ENCODE measurements at regions not wholly inside any gene's neighbourhood (a gene's known extent, or its start where the extent isn't known, plus 50 kb on each side); places are given as distances from the start of the nearest gene placed in this dataset.

- TF ChIP-seq CTCF (IDR thresholded peaks at IDR 0.05) = no peak
- TF ChIP-seq POLR2A (IDR thresholded peaks at IDR 0.05) = no peak
- no peak for TF ChIP-seq POLR2AphosphoS5 (IDR thresholded peaks at IDR 0.05)
Observed at GRCh38 chr9:8012986-8013385, 213.4 kb upstream of the DMAC1 start.
